PC-9 (cell line): ENCODE measurements at regions not wholly inside any gene's neighbourhood (a gene's known extent, or its start where the extent isn't known, plus 50 kb on each side); places are given as distances from the start of the nearest gene placed in this dataset.

Source experiments
- EZH2 ChIP-seq: fragments of 200-600 bp; sonication (generic); IDR thresholded peaks from 2 replicates; pipeline ENCODE4 v1.8.0; 2017; ENCODE audit warnings: antibody characterized with exemption, low read depth
- TF ChIP-seq, protein P1 (sequence below): fragments of 200-600 bp; sonication (generic); conservative IDR thresholded peaks from 2 replicates; pipeline ENCODE4 v1.6.1; 2017; ENCODE audit warnings: mixed run types, antibody characterized with exemption, mild to moderate bottlenecking, moderate library complexity

DNA sequence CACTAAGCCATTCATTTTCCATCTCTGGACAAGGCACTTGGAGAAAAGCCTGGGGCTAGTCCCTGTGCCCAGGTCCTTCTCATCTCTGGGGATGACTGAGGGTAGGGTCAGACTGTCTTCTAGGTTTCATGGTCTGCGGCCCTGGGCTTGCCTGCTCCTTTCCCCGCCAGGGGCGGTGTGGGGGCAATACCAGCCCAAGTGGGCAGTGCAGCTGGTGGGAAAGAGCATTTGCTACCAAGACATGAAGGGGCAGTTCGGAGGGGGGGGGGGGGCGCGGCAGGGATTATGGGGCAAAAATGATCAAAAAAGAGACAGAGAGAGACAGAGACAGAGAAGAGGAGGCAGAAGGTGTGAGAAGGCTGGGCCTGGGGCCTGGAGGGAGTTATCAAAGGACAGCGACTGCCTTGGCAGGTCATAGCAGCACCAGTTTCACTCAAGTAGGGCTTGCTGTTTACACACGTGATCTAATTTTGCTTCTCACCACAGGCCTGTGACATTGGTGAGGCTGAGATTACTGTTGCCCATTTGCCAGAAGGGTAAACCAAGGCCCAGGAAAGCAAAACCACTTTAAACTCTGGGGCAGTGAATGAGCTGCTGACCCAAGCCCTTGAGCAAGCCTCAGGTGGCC lies 56.1 kb downstream of the PJA1 start:
- no peak for TF ChIP-seq EZH2
- TF ChIP-seq, protein P1, sequence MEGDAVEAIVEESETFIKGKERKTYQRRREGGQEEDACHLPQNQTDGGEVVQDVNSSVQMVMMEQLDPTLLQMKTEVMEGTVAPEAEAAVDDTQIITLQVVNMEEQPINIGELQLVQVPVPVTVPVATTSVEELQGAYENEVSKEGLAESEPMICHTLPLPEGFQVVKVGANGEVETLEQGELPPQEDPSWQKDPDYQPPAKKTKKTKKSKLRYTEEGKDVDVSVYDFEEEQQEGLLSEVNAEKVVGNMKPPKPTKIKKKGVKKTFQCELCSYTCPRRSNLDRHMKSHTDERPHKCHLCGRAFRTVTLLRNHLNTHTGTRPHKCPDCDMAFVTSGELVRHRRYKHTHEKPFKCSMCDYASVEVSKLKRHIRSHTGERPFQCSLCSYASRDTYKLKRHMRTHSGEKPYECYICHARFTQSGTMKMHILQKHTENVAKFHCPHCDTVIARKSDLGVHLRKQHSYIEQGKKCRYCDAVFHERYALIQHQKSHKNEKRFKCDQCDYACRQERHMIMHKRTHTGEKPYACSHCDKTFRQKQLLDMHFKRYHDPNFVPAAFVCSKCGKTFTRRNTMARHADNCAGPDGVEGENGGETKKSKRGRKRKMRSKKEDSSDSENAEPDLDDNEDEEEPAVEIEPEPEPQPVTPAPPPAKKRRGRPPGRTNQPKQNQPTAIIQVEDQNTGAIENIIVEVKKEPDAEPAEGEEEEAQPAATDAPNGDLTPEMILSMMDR = no peak
